OCI-LY7 (cell line): ENCODE measurements at regions not wholly inside any gene's neighbourhood (a gene's known extent, or its start where the extent isn't known, plus 50 kb on each side); places are given as distances from the start of the nearest gene placed in this dataset.

Experiments
- CTCF ChIP-seq: fragments of 200-600 bp; sonication (generic); conservative IDR thresholded peaks from 2 replicates; pipeline ENCODE4 v1.5.1; 2014; ENCODE audit warnings: mild to moderate bottlenecking, antibody characterized with exemption, low read length, moderate library complexity, mixed read lengths
- EZH2phosphoT487 ChIP-seq: fragments of 200-600 bp; sonication (generic); IDR thresholded peaks from 2 replicates; pipeline ENCODE4 v1.6.1; 2018; ENCODE audit warnings: low read depth, borderline replicate concordance, mild to moderate bottlenecking, mixed run types, antibody characterized with exemption, low read length, moderate library complexity, mixed read lengths

GRCh38 chr2:128439791-128440665 is 121.4 kb upstream of the HS6ST1 start:
- TF ChIP-seq CTCF (no peak), EZH2phosphoT487 (no peak)
